HG03066 (cell line): ENCODE measurements at regions not wholly inside any gene's neighbourhood (a gene's known extent, or its start where the extent isn't known, plus 50 kb on each side); places are given as distances from the start of the nearest gene placed in this dataset.
"Not testable (repeated sequence)": the region's sequence is repeated elsewhere in the genome, so short reads cannot be mapped to it uniquely, and the experiment has no call there.

Experiments used
- ATAC-seq: cut with Tn5 transposase; IDR thresholded peaks from one replicate; pipeline ENCODE4 v1.9.1; 2021; ENCODE audit warnings: low read depth; ENCODE audit not compliant: unreplicated experiment

GRCh38 chr2:154974041-154974440 lies 275.5 kb downstream of the KCNJ3 start:
- ATAC-seq: peak; percentile 68

DNA sequence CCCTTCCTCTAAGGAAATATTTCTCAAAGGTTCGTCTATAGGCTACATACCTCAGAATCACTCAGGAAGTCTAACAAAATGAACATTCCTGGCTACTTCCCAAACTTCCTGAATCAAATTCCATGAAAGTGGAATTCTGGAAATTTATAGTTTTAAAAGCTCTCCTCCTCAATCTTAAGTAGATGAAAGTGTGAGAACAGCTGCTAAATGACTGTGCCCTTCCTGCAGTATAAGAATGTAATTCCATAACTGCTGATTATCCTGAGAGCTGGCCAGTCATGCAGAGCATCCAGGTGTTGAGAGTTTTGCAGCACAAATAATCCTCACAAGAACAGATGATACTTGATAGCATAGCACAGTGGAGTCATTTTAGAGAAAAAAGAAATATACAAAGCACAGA lies 265.0 kb downstream of the KCNJ3 start:
- no peak for ATAC-seq

GRCh38 chr2:154961676-154962075 lies 263.2 kb downstream of the KCNJ3 start:
- no peak for ATAC-seq

DNA sequence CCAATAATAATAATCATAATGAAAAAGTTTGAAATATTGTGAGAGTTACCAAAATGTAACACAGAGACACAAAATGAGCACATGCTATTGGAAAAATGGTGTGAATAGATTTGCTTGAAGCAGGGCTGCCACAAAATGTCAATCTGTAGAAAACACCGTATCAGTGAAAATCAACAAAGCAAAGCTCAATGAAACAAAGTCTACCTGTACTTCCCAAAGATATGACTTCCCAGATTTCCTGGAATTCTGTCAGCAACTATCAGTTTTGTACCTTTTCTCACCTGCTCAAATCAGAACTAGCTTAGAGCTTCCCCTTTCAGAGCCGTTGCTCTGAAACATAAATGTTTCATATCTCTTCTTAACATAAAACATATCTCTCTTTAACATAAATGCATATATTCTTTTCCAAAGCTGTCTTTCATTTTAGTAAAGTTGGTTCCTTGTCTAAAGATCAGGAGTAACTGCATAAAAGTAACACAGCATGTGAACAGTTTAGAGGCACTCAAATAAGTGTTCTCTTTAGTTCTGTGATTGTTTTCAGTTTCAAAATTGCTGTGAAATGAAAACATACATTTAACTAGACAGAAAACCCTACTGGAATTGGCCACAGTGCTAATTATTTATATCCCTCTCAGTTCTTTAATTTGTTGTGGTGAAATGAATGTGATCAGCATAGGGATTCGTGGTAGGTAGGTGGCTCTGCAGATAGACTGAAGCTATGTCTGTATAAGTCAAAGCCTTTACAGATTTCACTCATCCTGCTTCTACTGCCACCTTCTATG lies 262.5 kb downstream of the KCNJ3 start:
- ATAC-seq: peak; percentile 91

- ATAC-seq: no peak
Observed at GRCh38 chr2:154952346-154952980, 254.0 kb downstream of the KCNJ3 start.

DNA sequence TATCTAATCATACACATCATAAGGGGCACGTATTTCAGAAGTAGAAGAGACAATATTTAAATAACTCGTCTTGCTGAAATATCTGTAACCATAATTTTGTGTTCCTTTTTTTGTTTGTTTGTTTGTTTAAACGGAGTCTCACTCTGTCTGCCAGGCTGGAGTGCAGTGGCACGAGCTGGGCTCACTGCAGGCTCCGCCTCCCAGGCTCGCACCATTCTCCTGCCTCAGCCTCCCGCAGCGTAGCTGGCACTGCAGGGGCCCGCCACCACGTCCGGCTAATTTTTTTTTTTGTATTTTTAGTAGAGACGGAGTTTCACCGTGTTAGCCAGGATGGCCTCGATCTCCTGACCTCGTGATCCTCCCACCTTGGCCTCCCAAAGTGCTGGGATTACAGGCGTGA lies 248.9 kb downstream of the KCNJ3 start:
- ATAC-seq: not testable (repeated sequence)

DNA sequence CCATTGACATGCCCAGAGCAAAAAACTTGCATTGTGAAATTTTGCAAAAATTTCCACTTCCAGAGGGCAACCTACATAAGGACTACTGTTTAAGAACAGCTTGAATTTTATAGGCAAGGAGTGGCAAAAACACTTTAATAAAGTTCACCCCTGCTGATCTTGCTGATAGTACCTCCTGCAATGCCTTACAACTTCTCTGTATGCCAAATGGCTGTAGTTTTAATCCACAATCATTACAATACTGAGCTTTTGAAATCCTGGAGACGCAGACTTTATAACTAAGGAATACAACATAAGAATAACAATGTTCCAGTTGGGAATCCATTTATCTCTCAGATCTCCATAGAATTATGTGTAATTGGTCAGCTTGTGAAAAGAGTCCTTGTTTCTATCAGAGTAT lies 247.5 kb downstream of the KCNJ3 start:
- no peak for ATAC-seq

GRCh38 chr2:154941379-154941778 lies 242.9 kb downstream of the KCNJ3 start:
- ATAC-seq: no peak

DNA sequence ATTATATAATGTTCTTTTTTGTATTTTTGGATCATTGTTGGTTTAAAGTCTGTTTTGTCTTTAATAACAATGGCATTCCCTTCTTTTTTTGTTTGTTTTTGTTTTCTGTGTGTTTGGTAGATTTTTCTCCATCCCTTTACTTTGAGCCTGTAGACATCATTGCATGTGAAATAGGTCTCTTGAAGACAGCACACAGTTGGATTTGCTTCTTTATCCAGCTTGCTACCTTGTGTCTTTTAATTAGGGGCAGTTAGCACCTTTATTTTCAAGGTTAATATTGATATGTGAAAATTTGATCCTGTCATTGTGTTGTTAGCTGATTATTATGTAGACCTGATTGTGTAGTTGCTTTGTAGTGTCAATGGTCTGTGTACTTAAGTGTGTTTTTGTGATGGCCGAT lies 235.7 kb downstream of the KCNJ3 start:
- no peak for ATAC-seq

DNA sequence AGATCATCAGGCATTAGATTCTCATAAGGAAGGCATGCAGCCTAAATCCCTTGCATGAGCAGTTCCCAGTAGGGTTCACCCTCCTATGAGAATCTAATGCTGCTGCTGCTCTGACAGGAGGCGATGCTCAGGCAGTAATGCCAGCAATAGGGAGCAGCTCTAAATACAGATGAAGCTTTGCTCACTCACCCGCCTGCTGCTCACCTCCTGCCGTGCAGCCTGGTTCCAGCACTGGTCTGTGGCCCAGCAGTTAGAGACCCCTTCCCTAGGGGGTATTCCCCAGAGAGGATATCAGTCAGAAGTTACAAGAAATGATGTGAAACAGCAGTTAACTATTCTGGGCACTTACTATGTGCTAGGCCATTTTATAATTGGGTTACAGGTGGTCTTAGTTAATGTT lies 226.0 kb downstream of the KCNJ3 start:
- ATAC-seq: no peak

- no peak for ATAC-seq
Observed at GRCh38 chr2:154914561-154914960, 216.1 kb downstream of the KCNJ3 start.

GRCh38 chr2:154912215-154912614 lies 213.7 kb downstream of the KCNJ3 start:
- no peak for ATAC-seq

- ATAC-seq: no peak
Observed at GRCh38 chr2:154911729-154912128, 213.2 kb downstream of the KCNJ3 start.

DNA sequence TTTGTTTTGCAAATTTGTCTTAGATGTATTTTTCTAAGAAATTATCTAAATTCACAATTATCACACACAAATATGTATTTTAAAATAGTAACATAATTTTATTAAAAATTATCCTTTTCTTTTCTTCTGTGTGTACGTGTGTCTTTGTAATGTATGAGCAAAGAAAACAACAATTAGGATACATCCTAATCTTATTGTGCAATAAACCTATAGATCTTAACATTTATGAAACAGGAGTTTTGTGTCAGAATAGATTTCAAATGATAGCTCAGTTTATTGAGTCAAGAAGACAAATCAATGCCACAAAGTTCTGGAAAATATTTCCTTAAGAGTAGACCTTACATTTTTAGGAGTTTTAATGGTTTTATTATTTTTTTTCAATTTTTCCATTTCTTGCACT lies 212.2 kb downstream of the KCNJ3 start:
- no peak for ATAC-seq

DNA sequence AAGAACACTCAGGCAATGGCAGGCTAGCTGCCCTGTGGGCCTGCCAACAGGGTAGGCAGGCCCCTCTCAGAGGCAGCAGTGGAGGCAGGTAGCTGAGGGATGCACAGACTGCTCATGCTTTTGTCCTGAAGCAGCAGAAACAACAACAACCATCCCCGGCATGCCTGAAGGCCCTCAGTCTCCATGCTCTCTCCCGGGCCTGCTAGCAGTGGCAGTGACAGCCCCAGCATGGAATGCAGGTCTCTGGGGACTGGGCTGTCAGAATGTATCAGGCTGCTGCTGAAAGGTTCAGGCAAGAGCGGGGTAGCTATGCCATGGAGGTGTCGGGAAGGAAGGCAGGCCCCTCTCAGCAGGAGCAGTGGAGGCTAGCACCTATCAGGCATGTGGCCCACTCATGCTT lies 209.8 kb downstream of the KCNJ3 start:
- ATAC-seq: no peak
